ENCODE measurements at regions not wholly inside any gene's neighbourhood (a gene's known extent, or its start where the extent isn't known, plus 50 kb on each side); places are given as distances from the start of the nearest gene placed in this dataset.

- TF ChIP-seq, protein P1, sequence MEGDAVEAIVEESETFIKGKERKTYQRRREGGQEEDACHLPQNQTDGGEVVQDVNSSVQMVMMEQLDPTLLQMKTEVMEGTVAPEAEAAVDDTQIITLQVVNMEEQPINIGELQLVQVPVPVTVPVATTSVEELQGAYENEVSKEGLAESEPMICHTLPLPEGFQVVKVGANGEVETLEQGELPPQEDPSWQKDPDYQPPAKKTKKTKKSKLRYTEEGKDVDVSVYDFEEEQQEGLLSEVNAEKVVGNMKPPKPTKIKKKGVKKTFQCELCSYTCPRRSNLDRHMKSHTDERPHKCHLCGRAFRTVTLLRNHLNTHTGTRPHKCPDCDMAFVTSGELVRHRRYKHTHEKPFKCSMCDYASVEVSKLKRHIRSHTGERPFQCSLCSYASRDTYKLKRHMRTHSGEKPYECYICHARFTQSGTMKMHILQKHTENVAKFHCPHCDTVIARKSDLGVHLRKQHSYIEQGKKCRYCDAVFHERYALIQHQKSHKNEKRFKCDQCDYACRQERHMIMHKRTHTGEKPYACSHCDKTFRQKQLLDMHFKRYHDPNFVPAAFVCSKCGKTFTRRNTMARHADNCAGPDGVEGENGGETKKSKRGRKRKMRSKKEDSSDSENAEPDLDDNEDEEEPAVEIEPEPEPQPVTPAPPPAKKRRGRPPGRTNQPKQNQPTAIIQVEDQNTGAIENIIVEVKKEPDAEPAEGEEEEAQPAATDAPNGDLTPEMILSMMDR (IDR thresholded peaks at IDR 0.05; ENCODE audit: low read depth, low read length) = no peak
- no peak for TF ChIP-seq EZH2phosphoT487 (IDR thresholded peaks at IDR 0.05; ENCODE audit: low read depth)
- no peaks in the 10 kb centered on the region for H3K79me2 ChIP-seq (ENCODE audit: low read length)
- H3K4me2 ChIP-seq (ENCODE audit: low read length) = no peak overlapping the region
- no peaks in the 10 kb centered on the region for H3K9me3 ChIP-seq (ENCODE audit: insufficient read depth, low read length)
- no peaks in the 10 kb centered on the region for H4K20me1 ChIP-seq (ENCODE audit: insufficient read depth, low read length)
- no peak overlapping the region for H3K4me3 ChIP-seq (ENCODE audit: low read length)
- peaks cover 36% of the 10 kb centered on the region for H3K27me3 ChIP-seq (ENCODE audit: low read depth, low read length)
- H3K36me3 ChIP-seq (replicated peaks; ENCODE audit: low read depth, low read length) = no peaks in the 10 kb centered on the region
- no peak overlapping the region for H3K27ac ChIP-seq (ENCODE audit: low read length)
- no peak overlapping the region for H2AFZ ChIP-seq (ENCODE audit: low read depth, low read length)
- no peaks in the 10 kb centered on the region for H3K4me1 ChIP-seq (ENCODE audit: low read length)
- no peak overlapping the region for H3K9ac ChIP-seq (ENCODE audit: low read length)
Measured at GRCh38 chr3:10570196-10570946, 65.0 kb upstream of the ATP2B2 start.

- no peak overlapping the region for H3K4me3 ChIP-seq (ENCODE audit: low read length)
- H3K9ac ChIP-seq (ENCODE audit: low read length) = no peak overlapping the region
- H3K27ac ChIP-seq (ENCODE audit: low read length) = no peak overlapping the region
- H3K36me3 ChIP-seq (replicated peaks; ENCODE audit: low read depth, low read length) = no peaks in the 10 kb centered on the region
- no peaks in the 10 kb centered on the region for H3K9me3 ChIP-seq (ENCODE audit: insufficient read depth, low read length)
- no peak overlapping the region for H2AFZ ChIP-seq (ENCODE audit: low read depth, low read length)
- H3K4me2 ChIP-seq (ENCODE audit: low read length) = no peak overlapping the region
- H3K27me3 ChIP-seq (ENCODE audit: low read depth, low read length) = peaks cover 18% of the 10 kb centered on the region
- H3K4me1 ChIP-seq (ENCODE audit: low read length) = no peaks in the 10 kb centered on the region
- no peak for TF ChIP-seq EZH2phosphoT487 (IDR thresholded peaks at IDR 0.05; ENCODE audit: low read depth)
- TF ChIP-seq, protein P1 (IDR thresholded peaks at IDR 0.05; ENCODE audit: low read depth, low read length) = no peak
- H4K20me1 ChIP-seq (ENCODE audit: insufficient read depth, low read length) = no peaks in the 10 kb centered on the region
- H3K79me2 ChIP-seq (ENCODE audit: low read length) = no peaks in the 10 kb centered on the region
Measured at GRCh38 chr3:10574101-10574620, 68.8 kb upstream of the ATP2B2 start.

DNA sequence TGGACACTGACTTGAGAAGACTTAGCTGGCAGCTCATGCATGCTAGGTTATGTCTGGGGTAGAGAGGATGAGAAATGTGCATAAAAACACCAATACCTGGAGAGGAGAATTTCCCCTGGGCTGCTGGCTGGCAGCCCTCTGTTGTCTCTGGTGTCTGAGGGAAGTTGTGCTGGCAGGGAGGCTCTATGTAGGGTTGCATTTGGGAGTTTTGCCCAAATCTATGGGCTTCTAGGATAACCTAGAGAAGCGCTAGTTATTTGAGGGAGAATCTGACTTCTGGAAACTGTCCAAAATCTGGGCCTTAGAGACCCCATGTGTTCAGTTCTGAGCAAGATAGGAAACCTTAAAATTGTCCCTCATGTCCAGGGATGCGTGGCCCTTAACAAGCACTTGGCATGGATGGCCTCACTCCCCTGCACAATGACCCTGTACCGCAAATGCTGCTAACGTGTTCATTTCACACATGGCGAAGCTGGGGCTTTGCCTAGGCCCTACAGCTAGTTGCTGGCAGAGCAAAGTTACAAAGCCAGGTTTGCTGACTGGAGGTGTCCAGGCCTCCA, 70.3 kb upstream of the ATP2B2 start:
- H3K4me1 ChIP-seq (ENCODE audit: low read length) = no peaks in the 10 kb centered on the region
- no peak overlapping the region for H3K9ac ChIP-seq (ENCODE audit: low read length)
- H3K4me2 ChIP-seq (ENCODE audit: low read length) = no peak overlapping the region
- H3K27me3 ChIP-seq (ENCODE audit: low read depth, low read length) = peaks cover 16% of the 10 kb centered on the region
- TF ChIP-seq EZH2phosphoT487 (IDR thresholded peaks at IDR 0.05; ENCODE audit: low read depth) = no peak
- TF ChIP-seq, protein P1 (IDR thresholded peaks at IDR 0.05; ENCODE audit: low read depth, low read length) = no peak
- no peaks in the 10 kb centered on the region for H4K20me1 ChIP-seq (ENCODE audit: insufficient read depth, low read length)
- no peak overlapping the region for H3K27ac ChIP-seq (ENCODE audit: low read length)
- H2AFZ ChIP-seq (ENCODE audit: low read depth, low read length) = no peak overlapping the region
- H3K36me3 ChIP-seq (replicated peaks; ENCODE audit: low read depth, low read length) = no peaks in the 10 kb centered on the region
- H3K9me3 ChIP-seq (ENCODE audit: insufficient read depth, low read length) = no peaks in the 10 kb centered on the region
- no peak overlapping the region for H3K4me3 ChIP-seq (ENCODE audit: low read length)
- H3K79me2 ChIP-seq (ENCODE audit: low read length) = no peaks in the 10 kb centered on the region

- Histone ChIP-seq H2AFZ (ENCODE audit: low read depth, low read length) (no peak overlapping the region), H3K27ac (ENCODE audit: low read length) (no peak overlapping the region), H3K4me3 (ENCODE audit: low read length) (no peak overlapping the region), H3K9me3 (ENCODE audit: insufficient read depth, low read length) (no peaks in the 10 kb centered on the region), H3K4me1 (ENCODE audit: low read length) (no peaks in the 10 kb centered on the region), H3K4me2 (ENCODE audit: low read length) (no peak overlapping the region), H3K27me3 (ENCODE audit: low read depth, low read length) (peaks cover 9% of the 10 kb centered on the region; the same call in 1 of the 2 replicates), H4K20me1 (ENCODE audit: insufficient read depth, low read length) (no peaks in the 10 kb centered on the region), H3K36me3 (replicated peaks; ENCODE audit: low read depth, low read length) (no peaks in the 10 kb centered on the region), H3K9ac (ENCODE audit: low read length) (no peak overlapping the region), H3K79me2 (ENCODE audit: low read length) (no peaks in the 10 kb centered on the region)
- no peak for TF ChIP-seq EZH2phosphoT487 (IDR thresholded peaks at IDR 0.05; ENCODE audit: low read depth)
- TF ChIP-seq, protein P1 (IDR thresholded peaks at IDR 0.05; ENCODE audit: low read depth, low read length) = no peak
Measured at GRCh38 chr3:10577486-10577885, 72.1 kb upstream of the ATP2B2 start.

Measured in OCI-LY3 (cell line).